Limb (tissue), 2 donors: ENCODE measurements at regions not wholly inside any gene's neighbourhood (a gene's known extent, or its start where the extent isn't known, plus 50 kb on each side); places are given as distances from the start of the nearest gene placed in this dataset.
"Not testable (repeated sequence)": the region's sequence is repeated elsewhere in the genome, so short reads cannot be mapped to it uniquely, and the experiment has no call there.

Experiments
- DNase-seq, 2 donors: peaks; one replicate each; pipeline ENCODE4 v3.0.0-alpha.2; 2016; ENCODE audit errors: extremely low spot score in 2 of 2

- DNase-seq: not testable (repeated sequence)
Observed at GRCh38 chr7:76971201-76971600, 61.0 kb downstream of the SPDYE17 start.

GRCh38 chr7:76969892-76970291, 62.3 kb downstream of the SPDYE17 start:
- not testable (repeated sequence) for DNase-seq

GRCh38 chr7:76965731-76966548, 66.2 kb downstream of the SPDYE17 start:
- DNase-seq: not testable (repeated sequence)

GRCh38 chr7:76964050-76964449, 68.1 kb downstream of the SPDYE17 start:
- DNase-seq: not testable (repeated sequence)

GRCh38 chr7:76963061-76963460, 69.1 kb downstream of the SPDYE17 start:
- DNase-seq: not testable (repeated sequence)

- DNase-seq: not testable (repeated sequence)
Observed at GRCh38 chr7:76960400-76960986, 71.7 kb downstream of the SPDYE17 start.

GRCh38 chr7:76959573-76960399, 72.4 kb downstream of the SPDYE17 start:
- not testable (repeated sequence) for DNase-seq

- not testable (repeated sequence) for DNase-seq
Observed at GRCh38 chr7:76956531-76956930, 75.6 kb downstream of the SPDYE17 start.

- not testable (repeated sequence) for DNase-seq
Observed at GRCh38 chr7:76955124-76955523, 77.0 kb downstream of the SPDYE17 start.

- not testable (repeated sequence) for DNase-seq
Observed at GRCh38 chr7:76944603-76945002, 87.6 kb downstream of the SPDYE17 start.

GRCh38 chr7:76941809-76942765, 90.1 kb downstream of the SPDYE17 start:
- not testable (repeated sequence) for DNase-seq

GRCh38 chr7:76937781-76938180, 94.4 kb downstream of the SPDYE17 start:
- DNase-seq: not testable (repeated sequence)

GRCh38 chr7:76937330-76937729, 94.8 kb downstream of the SPDYE17 start:
- DNase-seq: not testable (repeated sequence)

DNA sequence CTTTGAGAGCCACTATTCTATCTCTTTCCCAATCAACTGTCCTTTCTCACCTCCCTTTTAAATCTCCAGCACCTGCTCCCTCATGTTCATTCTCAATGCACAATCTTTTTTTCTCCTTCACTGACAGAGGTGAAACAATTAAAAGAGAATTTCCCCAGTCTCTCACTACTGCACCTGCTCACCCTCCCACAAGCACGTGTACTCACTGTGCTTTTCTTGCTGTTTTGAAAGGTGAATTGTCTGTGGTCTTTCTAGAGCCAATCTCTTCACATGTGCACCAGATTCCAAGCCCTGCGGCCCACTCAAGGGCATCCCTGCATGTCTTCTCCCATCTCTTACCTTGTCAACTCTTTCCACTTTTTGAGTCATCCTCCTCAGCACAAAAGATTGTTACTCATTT, 95.8 kb downstream of the SPDYE17 start:
- not testable (repeated sequence) for DNase-seq

DNA sequence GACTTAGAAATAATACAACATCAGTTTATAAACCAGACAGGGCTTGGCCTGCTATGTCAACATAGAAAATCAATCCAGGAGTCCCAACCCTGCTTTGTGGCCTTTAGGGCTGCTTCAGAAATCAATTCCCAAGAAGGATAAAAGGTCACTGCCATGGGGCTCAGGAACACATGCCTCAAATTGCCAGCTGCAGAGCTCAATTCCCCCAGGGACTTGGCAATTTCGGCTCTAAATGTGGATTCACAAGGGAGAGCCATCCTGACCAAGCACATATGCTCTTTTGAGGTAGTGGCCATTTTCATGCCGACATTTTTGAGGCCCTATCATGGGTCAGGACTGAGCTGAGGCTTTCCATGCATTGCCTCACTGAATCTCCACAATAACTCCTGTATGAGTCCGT, 97.5 kb downstream of the SPDYE17 start:
- not testable (repeated sequence) for DNase-seq

DNA sequence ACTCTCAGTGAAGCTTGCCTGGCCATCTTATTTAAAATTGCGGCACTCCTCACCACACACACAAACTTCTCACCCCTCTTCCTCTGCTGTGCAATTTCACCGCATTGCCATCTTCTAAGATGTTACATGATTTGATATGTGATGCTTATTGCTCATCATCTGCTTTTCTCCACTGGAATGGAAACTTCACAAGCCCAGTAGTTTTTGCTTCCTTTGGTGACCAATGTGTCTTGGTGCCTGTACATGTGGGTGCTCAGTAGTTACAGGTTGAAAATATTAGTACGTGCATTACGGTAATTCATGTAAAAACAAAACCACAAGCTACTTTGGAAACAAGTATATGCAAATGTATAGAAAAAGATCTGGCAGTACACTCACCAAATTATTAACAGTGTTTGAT, 99.2 kb downstream of the SPDYE17 start:
- not testable (repeated sequence) for DNase-seq

DNA sequence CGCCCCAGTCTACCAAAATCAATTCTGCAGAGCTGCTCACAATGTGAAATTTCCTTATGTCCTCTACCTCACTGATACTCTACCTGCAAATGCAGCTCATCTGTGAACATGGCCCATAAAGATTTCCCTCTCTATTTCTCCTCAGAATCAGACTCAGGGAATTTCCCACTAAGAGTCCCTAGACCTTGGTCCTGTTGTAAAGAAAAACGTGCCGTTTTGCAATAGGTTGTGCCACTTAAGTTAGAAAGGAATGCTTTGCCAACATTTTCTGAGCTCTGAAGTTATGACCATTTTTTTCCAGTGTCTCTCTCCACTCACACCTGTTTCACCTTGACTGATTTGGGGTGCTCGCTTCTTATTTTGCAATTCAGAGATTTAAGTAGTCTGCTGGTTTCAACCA, 100.7 kb downstream of the SPDYE17 start:
- not testable (repeated sequence) for DNase-seq

DNA sequence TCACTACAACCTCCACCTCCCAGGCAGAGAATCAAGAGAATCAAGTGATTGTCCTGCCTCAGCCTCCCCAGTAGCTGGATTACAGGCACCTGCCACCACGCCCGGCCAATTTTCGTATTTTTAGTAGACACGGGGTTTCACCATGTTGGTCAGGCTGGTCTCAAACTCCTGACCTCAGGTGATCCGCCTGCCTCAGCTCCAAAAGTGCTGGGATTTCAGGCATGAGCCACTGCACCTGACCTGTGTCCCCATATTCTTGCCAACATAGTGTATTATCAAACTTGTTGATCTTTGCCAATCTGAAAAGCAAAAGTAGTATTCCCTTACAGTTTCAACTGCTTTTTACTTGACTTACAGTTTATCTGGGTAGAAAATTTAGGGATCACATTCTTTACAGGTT, 101.7 kb downstream of the SPDYE17 start:
- DNase-seq: not testable (repeated sequence)

GRCh38 chr7:76928751-76929150, 103.4 kb downstream of the SPDYE17 start:
- not testable (repeated sequence) for DNase-seq

GRCh38 chr7:76927741-76928393, 104.3 kb downstream of the SPDYE17 start:
- DNase-seq: not testable (repeated sequence)
